ENCODE measurements at regions not wholly inside any gene's neighbourhood (a gene's known extent, or its start where the extent isn't known, plus 50 kb on each side); places are given as distances from the start of the nearest gene placed in this dataset.

GRCh38 chr10:130687566-130687965 is 551.4 kb downstream of the GLRX3 start:
- no peak for FAIRE-seq
- DNase-seq (ENCODE audit: insufficient read length, low spot score): no peak
- TF ChIP-seq, protein P1, sequence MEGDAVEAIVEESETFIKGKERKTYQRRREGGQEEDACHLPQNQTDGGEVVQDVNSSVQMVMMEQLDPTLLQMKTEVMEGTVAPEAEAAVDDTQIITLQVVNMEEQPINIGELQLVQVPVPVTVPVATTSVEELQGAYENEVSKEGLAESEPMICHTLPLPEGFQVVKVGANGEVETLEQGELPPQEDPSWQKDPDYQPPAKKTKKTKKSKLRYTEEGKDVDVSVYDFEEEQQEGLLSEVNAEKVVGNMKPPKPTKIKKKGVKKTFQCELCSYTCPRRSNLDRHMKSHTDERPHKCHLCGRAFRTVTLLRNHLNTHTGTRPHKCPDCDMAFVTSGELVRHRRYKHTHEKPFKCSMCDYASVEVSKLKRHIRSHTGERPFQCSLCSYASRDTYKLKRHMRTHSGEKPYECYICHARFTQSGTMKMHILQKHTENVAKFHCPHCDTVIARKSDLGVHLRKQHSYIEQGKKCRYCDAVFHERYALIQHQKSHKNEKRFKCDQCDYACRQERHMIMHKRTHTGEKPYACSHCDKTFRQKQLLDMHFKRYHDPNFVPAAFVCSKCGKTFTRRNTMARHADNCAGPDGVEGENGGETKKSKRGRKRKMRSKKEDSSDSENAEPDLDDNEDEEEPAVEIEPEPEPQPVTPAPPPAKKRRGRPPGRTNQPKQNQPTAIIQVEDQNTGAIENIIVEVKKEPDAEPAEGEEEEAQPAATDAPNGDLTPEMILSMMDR (IDR thresholded peaks at IDR 0.05; ENCODE audit: insufficient read depth, missing control alignments): no peak

GRCh38 chr10:130689743-130690626 is 553.8 kb downstream of the GLRX3 start:
- TF ChIP-seq, protein P1 (IDR thresholded peaks at IDR 0.05; ENCODE audit: insufficient read depth, missing control alignments): no peak
- FAIRE-seq: no peak
- DNase-seq (ENCODE audit: insufficient read length, low spot score): no peak

DNA sequence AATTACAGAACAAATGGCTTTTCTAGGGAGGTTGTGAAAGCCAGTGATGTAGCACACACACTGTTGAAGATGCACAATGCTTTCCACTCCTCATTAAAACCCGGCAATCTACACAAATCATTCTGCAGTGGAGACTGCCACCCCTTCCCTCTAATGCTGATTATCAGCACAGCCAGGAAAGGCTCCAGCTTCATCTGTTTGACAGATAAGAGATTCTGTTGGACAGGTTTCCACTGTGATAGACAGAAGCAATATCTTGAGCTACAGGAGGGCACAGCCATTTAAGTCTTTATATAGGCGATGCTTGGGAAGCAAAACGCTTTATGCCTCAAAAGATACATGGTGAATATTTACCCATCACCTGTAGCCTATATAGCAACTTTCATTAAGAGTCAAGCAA is 555.6 kb downstream of the GLRX3 start:
- no peak for FAIRE-seq
- TF ChIP-seq, protein P1 (IDR thresholded peaks at IDR 0.05; ENCODE audit: insufficient read depth, missing control alignments): no peak
- no peak for DNase-seq (ENCODE audit: insufficient read length, low spot score)

DNA sequence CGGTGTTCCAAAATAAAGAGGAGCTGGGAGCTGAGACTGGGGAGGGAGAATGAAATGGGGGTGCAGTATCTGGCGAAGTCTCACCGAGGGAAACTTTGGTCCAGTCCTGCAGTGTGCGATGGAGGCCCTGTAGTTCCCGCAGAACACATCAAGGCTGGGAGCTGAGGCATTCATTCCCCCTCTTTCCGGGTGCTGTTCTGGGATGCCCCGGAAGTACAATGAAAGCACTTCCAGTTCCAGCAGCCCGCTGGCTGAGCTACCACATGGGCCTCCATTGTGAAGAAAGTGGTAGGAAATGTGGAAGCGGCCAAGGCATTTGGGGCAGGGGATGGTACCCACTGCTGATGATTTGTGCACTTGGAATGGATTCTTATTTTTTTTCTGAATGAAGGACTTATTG is 560.7 kb downstream of the GLRX3 start:
- no peak for DNase-seq (ENCODE audit: insufficient read length, low spot score)
- TF ChIP-seq, protein P1 (IDR thresholded peaks at IDR 0.05; ENCODE audit: insufficient read depth, missing control alignments): no peak
- FAIRE-seq: no peak

DNA sequence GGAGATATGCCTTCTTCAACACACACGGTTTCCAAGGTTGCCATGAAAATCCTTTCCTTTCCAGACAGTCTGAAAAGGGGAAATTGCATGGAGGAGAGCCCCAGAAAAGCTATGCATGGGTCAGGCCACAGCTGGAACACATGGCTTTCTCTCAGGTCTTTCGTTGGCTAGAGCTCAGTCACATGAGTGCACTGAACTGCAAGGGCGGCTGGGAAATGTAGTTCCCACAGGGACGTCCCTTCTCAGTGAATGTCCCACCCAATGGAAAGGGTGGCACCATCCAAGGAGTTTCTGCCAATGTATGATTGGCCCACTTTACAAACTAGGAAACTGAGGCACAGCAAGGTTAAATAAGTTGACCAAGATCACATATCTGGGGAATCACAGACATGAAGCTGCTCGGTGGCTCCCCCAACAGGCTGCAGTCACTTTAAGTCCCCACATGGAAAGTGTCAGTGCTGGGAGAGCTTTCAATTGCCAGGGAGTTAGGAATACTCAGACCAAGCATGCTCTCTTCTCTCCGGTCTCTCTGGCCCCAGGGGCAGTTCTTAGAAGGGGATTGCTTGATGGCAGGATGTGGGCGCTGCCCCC is 571.3 kb downstream of the GLRX3 start:
- DNase-seq (ENCODE audit: insufficient read length, low spot score): no peak
- TF ChIP-seq, protein P1 (IDR thresholded peaks at IDR 0.05; ENCODE audit: insufficient read depth, missing control alignments): no peak
- no peak for FAIRE-seq

- FAIRE-seq (no peak), DNase-seq (ENCODE audit: insufficient read length, low spot score) (no peak)
- TF ChIP-seq, protein P1 (IDR thresholded peaks at IDR 0.05; ENCODE audit: insufficient read depth, missing control alignments): no peak
Measured at GRCh38 chr10:130708465-130709070, 572.4 kb downstream of the GLRX3 start.

Measured in D721Med (cell line).